ENCODE measurements at regions not wholly inside any gene's neighbourhood (a gene's known extent, or its start where the extent isn't known, plus 50 kb on each side); places are given as distances from the start of the nearest gene placed in this dataset.

DNA sequence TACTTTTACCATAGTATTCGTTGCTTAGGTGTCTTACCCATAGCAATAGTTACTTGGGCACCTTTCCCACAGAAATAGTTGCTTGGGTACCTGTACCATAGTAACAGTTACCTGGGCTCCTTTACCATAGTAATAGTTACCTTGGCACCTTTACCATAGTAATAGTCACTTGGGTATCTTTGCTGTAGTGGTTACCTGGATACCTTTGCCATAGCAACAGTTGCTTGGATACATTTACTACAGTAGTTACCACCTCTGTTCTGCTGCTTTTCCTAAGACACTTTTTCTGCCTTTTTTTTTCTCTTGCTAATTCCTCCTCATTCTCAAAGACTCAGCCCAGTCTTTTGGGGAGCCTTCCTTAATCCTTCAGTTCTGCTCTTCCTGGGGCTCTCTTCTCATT is 272.8 kb upstream of the PUDP start:
- Histone ChIP-seq H3K4me2 (no peak overlapping the region), H3K4me1 (no peaks in the 10 kb centered on the region), H3K27ac (no peak overlapping the region), H3K4me3 (no peak overlapping the region), H3K9me3 (no peaks in the 10 kb centered on the region)
- CTCF ChIA-PET = no interaction called here
- whole genome bisulfite sequencing (ENCODE audit: missing lambda C conversion rate) = 0% methylated on average over 1 of the region's 1 CpG
- ATAC-seq (no peak), DNase-seq (ENCODE audit: low read depth in 1 of 2, low spot score in 1 of 2) (no peak), FAIRE-seq (no peak)
- TF ChIP-seq FOSL2 (IDR thresholded peaks at IDR 0.05) (no peak), FOSL2 (CRISPR knock-in tag; IDR thresholded peaks at IDR 0.05) (no peak), JUNB (IDR thresholded peaks at IDR 0.05) (no peak), BHLHE40 (IDR thresholded peaks at IDR 0.05; ENCODE audit: low read depth, low read length) (no peak), HOXB5 (CRISPR knock-in tag; IDR thresholded peaks at IDR 0.05) (no peak), GATA3 (IDR thresholded peaks at IDR 0.05; ENCODE audit: borderline replicate concordance) (no peak), PHF8 (IDR thresholded peaks at IDR 0.05; ENCODE audit: borderline replicate concordance, low read depth) (no peak), CBX2 (IDR thresholded peaks at IDR 0.05; ENCODE audit: borderline replicate concordance, low read depth) (no peak), POLR2AphosphoS2 (conservative IDR thresholded peaks at IDR 0.05; ENCODE audit: low read length) (no peak), HEYL (CRISPR knock-in tag; IDR thresholded peaks at IDR 0.05) (no peak), TFCP2L1 (CRISPR knock-in tag; IDR thresholded peaks at IDR 0.05) (no peak), CBX8 (IDR thresholded peaks at IDR 0.05) (no peak), CHD4 (IDR thresholded peaks at IDR 0.05; ENCODE audit: borderline replicate concordance) (no peak), HDAC2 (IDR thresholded peaks at IDR 0.05) (no peak), RAD21 (conservative IDR thresholded peaks at IDR 0.05 in 1 of 2, IDR thresholded peaks at IDR 0.05 in 1 of 2) (no peak), SREBF2 (IDR thresholded peaks at IDR 0.05) (no peak)
- TF ChIP-seq, protein P1, sequence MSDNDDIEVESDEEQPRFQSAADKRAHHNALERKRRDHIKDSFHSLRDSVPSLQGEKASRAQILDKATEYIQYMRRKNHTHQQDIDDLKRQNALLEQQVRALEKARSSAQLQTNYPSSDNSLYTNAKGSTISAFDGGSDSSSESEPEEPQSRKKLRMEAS (IDR thresholded peaks at IDR 0.05) = no peak
- TF ChIP-seq, protein P2, sequence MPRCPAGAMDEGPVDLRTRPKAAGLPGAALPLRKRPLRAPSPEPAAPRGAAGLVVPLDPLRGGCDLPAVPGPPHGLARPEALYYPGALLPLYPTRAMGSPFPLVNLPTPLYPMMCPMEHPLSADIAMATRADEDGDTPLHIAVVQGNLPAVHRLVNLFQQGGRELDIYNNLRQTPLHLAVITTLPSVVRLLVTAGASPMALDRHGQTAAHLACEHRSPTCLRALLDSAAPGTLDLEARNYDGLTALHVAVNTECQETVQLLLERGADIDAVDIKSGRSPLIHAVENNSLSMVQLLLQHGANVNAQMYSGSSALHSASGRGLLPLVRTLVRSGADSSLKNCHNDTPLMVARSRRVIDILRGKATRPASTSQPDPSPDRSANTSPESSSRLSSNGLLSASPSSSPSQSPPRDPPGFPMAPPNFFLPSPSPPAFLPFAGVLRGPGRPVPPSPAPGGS (IDR thresholded peaks at IDR 0.05) = no peak
- TF ChIP-seq, protein P3, sequence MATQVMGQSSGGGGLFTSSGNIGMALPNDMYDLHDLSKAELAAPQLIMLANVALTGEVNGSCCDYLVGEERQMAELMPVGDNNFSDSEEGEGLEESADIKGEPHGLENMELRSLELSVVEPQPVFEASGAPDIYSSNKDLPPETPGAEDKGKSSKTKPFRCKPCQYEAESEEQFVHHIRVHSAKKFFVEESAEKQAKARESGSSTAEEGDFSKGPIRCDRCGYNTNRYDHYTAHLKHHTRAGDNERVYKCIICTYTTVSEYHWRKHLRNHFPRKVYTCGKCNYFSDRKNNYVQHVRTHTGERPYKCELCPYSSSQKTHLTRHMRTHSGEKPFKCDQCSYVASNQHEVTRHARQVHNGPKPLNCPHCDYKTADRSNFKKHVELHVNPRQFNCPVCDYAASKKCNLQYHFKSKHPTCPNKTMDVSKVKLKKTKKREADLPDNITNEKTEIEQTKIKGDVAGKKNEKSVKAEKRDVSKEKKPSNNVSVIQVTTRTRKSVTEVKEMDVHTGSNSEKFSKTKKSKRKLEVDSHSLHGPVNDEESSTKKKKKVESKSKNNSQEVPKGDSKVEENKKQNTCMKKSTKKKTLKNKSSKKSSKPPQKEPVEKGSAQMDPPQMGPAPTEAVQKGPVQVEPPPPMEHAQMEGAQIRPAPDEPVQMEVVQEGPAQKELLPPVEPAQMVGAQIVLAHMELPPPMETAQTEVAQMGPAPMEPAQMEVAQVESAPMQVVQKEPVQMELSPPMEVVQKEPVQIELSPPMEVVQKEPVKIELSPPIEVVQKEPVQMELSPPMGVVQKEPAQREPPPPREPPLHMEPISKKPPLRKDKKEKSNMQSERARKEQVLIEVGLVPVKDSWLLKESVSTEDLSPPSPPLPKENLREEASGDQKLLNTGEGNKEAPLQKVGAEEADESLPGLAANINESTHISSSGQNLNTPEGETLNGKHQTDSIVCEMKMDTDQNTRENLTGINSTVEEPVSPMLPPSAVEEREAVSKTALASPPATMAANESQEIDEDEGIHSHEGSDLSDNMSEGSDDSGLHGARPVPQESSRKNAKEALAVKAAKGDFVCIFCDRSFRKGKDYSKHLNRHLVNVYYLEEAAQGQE (IDR thresholded peaks at IDR 0.05) = no peak
- TF ChIP-seq, protein P4, sequence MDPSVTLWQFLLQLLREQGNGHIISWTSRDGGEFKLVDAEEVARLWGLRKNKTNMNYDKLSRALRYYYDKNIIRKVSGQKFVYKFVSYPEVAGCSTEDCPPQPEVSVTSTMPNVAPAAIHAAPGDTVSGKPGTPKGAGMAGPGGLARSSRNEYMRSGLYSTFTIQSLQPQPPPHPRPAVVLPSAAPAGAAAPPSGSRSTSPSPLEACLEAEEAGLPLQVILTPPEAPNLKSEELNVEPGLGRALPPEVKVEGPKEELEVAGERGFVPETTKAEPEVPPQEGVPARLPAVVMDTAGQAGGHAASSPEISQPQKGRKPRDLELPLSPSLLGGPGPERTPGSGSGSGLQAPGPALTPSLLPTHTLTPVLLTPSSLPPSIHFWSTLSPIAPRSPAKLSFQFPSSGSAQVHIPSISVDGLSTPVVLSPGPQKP (IDR thresholded peaks at IDR 0.05; ENCODE audit: low read depth, low read length) = no peak
- POLR2A ChIA-PET = no interaction called here

DNA sequence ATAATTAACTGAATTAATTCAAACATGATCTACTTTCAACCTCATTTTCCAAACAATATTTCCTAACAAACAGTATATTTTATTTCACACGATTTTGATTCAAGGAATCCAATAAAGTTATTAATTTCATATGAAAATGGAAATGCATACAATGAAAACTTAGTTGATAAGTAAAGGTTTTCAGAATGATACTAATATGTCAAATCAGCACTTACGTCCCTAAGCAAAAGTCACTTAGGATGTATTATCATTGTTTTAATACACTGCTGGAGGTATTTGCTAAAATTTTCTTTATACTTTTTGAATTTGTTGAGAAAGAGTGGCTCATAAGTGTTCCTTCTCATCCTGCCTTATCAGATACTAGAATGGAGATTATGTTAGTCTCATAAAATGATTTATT is 266.8 kb upstream of the PUDP start:
- no peaks in the 10 kb centered on the region for H3K9me3 ChIP-seq
- DNase-seq (ENCODE audit: low read depth in 1 of 2, low spot score in 1 of 2) (no peak), FAIRE-seq (peak; percentile 89), ATAC-seq (no peak)
- no peak overlapping the region for H3K27ac ChIP-seq
- 16% methylated on average over 2 of the region's 2 CpGs for WGBS (ENCODE audit: missing lambda C conversion rate)
- no peaks in the 10 kb centered on the region for H3K4me1 ChIP-seq
- no peak overlapping the region for H3K4me3 ChIP-seq
- ChIA-PET POLR2A (no interaction called here), CTCF (no interaction called here)
- H3K4me2 ChIP-seq = no peak overlapping the region
- peak; percentile 58 for TF ChIP-seq MAFK (IDR thresholded peaks at IDR 0.05; ENCODE audit: partially characterized antibody)
- no peak for TF ChIP-seq NFE2L2 (conservative IDR thresholded peaks at IDR 0.05; ENCODE audit: low read length)
